ENCODE measurements at regions not wholly inside any gene's neighbourhood (a gene's known extent, or its start where the extent isn't known, plus 50 kb on each side); places are given as distances from the start of the nearest gene placed in this dataset.

DNA sequence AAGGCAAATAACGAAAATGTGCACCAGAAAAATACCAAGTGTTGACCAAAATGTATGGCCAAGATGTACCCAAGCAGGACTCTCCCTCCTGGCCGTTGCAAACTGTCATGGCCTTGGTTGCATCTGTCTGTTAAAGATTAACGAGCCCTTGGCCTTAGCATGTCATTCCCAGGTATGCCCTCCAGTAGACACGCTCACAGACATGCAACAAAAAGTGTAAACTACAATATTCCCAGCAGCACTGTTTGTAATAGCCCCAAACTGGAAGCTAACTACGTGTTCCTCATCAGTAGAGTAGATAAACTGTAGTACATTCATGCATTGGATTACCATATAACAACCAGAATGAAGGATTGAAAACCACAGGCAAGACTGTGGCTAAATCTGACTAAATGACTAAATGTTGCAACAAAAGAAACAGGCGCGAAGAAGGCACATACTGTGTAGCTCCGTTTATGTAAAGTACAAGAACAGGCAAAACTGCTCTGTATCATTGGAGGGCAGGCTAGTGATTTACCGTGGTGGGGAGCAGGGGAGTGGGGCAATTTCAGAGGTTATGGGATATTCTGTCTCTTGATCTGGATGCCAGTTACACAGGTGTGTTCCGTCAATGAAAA is 232.8 kb upstream of the DIO3 start:
- no peak for DNase-seq (ENCODE audit: low read depth)

DNA sequence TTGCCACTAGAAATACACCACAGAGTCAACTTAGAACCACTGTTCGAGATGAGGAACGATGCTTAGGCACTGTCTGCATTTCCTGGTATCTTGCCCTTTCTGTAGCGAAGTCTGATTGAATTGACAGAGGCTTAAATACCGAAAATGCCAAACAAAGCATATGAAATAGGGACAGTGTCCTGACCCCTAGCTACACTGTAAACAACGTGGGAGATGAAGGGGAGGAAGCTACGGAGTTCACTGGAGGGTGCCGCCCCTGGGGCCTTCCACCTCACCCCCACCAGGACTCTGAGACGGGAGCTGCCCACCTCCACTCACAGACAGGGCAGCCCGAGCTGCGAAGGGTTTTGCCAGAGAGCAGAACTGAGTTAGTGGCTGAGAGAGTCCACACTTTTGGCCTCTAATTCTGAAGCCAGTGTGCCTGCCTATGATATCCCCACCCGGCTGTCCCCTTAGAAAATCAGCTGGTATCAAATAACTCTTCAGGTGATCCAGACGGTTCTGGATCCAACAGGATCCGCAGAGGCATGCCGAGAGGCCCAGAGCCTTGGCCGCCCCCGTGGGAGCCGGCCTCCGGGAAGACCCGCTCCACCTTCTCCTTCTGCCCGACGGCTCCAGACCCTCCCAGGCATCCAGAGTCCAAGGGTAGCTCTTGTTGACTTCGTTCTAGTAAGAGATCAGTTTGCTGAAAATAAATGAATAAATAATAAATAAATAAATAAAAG is 230.7 kb upstream of the DIO3 start:
- DNase-seq (ENCODE audit: low read depth): no peak

DNA sequence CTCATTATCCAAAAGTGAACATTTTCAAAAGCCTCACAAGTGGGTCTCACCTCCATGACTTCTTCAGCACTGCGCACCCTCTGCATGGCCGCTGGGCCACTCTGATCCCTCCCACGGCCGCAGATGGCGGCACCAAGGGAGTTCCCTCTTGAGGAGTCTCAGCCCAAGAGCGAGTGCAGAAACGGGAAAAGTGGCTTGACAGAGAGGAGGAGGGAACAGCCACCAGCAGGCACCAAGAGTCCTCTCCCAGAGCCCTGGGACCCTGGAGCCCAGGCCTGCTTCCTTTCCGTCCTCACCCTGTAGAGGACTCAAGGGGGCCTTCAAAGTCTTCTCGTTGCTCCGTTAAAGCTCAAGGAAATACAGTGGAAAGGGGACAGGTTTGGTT is 230.2 kb upstream of the DIO3 start:
- no peak for DNase-seq (ENCODE audit: low read depth)

DNA sequence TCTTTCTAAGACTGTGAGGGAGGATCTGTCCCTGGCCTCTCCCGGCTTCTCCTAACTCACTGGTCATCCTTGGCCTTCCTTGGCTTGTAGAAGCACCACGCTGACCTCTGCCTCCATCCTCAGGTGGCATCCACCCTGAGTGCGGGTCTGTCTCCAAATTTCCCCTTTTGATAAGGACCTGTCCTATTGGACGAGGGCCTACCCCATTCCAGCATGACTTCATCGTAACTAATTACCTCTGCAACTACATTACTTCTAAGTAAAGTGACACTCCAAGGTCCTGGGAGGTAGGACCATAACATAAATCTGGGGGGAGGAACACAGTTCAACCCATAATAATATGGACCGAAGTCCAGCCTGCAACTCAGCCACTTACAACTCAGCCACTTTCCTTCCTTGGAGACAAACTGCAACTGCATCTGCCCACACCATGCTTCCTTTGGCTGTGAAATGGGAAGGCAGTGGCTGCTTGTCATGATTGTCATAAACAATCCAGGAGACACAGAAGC is 229.6 kb upstream of the DIO3 start:
- no peak for DNase-seq (ENCODE audit: low read depth)

DNA sequence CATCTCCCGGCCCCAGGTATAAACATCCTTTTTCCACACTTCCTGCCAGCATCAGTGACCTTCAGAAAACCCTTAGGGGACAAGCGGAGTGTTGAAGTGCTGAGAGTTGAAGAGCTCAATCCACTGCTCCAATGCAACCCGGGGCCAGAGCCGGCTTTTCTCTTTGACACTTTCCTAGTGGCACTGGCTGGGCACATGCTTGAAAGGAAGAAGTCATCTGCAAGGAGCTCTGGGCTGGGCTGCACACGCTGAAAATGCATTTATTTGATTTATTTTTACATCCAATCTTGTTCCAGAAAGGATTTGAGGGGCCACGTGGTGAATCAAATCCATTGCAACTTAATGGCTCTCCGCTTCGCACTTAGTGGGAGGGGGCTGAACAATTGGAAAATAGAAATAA is 229.0 kb upstream of the DIO3 start:
- no peak for DNase-seq (ENCODE audit: low read depth)

DNA sequence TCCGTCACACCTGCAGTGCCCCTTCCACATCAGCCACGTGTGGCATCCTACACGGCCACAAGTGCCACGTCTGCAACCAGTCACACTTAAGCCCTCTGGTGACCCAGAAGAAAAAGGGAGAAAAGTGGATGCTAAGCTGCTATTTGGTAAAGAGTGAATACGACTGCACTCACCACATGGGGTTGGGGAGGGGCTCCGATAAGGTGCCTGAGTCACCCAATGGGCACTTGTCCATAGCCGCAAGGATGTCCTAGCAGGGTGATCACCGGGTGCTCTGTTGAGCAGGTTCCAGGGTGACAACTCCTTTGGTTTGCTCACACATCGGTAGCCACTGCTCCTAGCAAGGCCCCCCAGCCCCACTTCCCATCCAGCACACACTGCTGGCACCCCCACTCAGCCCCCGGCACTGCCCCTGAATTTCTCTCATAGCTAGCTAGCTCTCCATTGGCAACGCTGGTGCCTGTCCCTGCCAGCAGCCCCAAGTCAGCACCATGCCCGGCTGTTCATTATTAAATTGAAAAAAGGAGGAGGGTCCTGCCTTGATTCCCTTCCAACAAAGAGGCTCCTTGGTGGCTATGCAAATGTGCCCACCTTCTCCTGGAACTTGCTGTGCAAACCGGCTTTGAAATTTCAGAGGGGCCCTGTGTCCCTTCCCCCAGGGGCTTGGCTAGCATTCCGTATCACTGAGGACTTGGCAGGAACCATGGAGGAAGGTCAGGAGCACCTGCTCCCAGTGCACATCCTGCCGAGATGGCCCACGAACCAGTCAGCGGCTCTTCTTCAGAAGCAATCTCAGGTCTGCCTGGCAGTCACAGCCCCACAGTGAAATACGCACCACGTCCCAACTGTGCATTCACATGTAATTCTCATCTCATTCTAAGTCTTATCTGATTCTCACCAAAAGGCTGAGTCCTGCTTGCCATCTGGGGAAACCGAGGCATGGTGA is 227.7 kb upstream of the DIO3 start:
- no peak for DNase-seq (ENCODE audit: low read depth)

DNA sequence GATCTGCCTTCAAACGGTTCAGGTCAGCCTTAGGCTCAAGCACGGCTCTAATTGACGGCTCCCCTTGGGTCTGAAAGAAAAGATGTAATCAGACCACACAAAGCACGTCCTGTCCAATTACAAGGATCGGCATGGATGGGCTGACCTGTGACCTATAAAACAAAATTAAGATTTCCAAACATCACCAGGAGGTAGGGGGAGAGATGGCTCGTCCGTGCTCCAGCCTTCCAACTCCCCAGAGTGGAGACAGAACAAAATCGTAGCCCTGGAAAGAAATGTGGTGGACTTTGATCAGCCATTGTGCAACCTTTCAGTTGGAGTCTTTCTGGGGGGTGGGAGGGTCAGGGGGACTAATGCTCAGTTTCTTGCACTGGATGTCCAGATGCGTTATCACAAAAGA is 226.6 kb upstream of the DIO3 start:
- no peak for DNase-seq (ENCODE audit: low read depth)

DNA sequence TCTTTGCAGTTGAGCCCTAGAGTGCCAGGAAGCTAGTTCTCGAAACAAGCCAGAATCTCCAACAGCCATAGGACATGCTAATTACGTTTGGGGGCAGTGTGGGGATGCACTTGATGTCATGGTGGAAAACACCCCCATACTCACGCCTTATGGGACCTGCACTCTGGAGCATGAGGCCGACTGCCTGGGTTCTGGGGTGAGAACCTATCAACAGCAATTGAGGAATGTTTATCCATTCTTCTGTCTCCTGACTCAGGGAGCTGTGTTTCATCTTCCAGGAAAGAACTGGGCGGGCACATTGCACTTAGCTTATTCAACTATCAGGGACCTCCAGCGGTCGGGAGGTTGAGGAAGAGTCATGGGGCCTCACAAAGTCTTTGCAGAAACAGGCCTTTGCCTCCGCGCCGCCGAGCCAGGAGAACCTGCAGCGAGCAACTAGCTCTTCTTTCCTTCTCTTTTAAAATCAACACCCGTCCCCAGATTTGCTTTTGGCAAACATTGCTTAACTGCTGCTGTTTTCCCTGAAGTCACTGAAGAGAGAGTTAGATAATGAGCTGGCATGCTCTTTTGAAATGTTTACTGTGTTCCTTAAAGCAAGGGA is 226.1 kb upstream of the DIO3 start:
- no peak for DNase-seq (ENCODE audit: low read depth)

DNA sequence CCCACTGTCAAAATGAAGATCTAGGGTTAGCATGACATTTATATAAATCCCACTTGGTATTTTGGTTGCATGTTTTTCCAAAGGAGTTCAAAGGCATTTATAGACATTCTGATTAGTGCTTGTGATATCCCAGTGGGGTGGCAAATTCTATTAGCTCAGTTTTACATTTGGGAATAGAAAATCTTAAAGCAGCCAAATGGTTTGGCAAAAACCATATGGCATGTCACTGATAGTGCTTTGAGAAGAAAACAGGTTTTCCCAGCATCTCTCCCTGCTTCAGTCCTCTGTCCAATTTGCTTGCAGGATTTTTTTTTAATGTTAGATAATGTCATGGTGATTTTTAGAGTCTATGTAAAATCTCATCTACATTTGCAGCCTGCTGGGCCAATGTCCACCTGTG is 225.1 kb upstream of the DIO3 start:
- DNase-seq (ENCODE audit: low read depth): no peak

DNA sequence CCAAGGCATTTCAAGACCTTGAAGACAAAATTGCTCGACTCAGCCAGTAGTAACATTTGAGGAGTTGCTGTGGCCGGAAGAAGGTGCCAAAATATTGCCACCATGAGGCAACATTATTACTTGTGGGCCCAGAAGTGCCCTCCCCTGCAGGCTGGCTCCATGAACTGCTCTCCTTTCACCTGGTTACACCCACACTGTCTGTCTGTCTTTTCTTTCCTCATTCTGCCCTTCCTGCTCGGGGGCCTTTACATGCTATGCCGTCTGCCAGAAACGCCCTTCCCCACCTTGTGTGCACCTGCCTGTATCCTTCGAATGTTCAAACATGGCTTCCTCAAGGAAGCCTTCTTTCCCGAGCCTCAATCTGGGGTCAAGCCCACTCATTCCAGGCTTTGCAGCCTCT is 224.2 kb upstream of the DIO3 start:
- DNase-seq (ENCODE audit: low read depth): no peak

DNA sequence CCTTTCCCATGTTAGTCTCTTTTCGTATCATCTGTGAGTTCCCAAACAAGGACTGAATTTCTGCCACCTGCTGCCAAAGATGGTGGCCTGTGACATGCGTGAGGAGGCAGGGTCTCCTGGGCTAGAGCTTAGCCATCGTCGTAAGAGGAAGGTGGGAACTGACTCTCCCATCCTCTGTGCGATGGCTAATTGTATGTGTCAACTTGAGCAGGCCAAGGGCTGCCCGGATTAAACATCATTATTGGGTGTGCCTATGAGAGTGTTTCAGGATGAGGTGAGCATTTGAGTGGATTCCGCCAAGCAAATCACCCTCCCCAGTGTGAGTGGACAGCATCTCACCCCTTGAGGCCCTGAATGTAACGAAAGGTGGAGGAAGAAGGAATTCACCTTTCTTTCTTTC is 220.7 kb upstream of the DIO3 start:
- DNase-seq (ENCODE audit: low read depth): no peak

DNA sequence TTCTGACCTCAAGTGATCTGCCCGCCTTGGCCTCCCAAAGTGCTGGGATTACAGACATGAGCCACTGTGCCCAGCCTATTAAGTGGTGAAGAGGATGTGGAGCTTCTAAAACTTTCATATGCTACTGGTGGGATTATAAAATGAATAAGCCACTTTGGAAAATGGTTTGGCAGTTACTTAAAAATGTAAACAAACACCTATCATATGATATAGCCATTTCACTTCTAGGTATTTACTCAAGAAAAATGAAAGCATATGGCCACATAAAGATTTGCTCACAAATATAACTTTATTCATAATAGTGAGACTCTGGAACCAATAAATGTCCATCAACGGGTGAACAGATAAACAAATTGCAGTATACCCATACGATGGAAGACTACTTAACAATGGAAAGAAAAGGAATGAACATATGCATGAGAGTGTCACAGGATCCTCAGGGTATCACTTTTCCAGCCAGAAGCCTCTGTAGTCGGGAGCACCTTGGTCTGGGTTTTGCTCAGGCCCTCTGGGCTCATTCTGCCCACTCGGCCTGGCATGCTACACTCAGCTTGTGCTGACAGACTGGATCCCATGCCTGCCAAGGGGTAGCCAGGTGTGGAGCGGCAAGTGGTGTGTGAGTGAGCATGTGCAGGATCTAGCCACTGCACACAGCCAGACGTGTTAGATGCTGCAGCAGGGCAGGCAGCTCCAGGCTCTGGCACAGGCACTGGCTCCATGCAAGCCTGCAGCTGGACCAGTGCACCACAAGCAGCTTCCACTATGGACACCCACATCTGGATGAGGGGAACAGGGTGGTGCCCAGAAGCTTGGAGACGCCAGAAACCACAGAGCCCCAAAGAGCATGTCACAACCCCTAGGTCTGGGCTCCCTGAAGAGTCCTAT is 213.2 kb upstream of the DIO3 start:
- DNase-seq (ENCODE audit: low read depth): no peak

DNA sequence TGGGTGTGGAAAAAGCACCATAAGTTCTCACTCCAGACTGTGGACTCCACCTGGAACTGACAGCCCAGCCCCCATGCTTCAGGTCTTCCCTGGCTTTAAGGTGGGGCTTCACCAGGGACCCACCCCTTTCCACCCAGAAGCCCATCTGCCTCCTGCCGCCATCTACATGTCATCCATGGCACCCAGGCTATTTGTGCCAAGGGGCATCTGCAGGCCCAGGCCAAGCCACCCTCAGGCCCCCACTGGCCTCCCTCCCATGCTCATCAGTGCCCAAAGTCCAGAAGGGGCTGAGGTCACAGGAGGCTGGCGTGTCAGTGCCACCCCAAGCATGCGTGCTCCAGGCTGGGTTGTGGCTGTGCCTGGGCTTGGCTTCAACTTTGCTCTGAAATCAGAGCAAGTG is 212.2 kb upstream of the DIO3 start:
- no peak for DNase-seq (ENCODE audit: low read depth)

DNA sequence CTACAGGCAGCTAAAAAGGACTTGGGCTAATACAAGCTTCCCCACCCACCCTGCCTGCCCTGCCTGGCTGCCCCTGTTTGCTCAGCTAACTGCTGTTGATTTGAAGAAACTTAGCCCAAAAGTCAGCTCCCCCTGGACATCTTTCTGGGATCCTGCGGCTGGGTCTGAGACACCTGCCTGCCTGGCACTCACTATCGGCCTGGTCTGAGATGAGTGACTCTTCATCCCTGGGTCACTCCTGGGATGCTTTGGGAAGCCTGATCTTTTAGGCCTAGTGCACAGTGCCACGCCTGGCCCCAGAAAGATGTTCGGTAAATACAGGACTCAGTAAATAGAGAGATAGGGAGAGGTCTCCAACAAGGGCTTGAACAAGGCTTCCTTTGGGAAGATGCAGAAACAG is 211.3 kb upstream of the DIO3 start:
- DNase-seq (ENCODE audit: low read depth): no peak

DNA sequence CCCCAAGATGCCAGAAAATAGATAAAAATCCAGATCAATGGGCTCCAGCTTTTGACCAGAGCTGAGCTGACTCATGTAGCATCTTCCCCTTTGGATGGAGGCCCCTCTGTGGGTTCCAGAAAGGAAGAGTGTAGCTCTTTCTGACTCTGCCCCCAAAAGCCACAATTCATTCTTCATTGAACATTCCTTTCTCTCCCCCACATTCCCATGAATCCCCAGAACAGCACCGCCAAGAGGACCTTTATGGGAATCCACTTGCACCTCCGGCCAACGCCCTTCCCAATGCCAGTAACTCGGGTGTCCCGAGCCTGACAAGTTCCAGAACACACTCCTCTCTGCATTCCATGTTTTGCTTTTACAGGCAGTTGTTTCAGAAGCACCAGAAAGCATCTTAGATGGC is 210.6 kb upstream of the DIO3 start:
- DNase-seq (ENCODE audit: low read depth): no peak

DNA sequence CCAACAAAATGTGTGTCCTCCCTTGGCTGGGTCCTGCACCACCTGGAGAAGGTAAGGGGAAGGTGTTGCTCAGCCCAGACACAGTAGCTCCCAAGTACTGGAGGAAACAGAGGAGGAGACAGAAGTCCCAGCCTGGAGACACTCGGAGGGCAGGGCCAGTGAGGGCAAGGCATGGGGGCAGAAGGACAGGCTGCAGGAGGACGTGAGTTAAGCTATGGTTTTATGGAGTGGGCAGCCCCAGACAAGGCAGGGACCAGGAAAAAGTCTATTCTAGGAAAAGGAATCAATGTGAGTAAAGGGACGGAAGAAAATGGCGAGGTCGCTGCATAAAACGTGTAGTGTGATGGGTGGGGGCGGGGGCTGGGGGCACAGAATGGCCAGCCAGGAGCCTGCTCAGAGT is 210.1 kb upstream of the DIO3 start:
- DNase-seq (ENCODE audit: low read depth): no peak

DNA sequence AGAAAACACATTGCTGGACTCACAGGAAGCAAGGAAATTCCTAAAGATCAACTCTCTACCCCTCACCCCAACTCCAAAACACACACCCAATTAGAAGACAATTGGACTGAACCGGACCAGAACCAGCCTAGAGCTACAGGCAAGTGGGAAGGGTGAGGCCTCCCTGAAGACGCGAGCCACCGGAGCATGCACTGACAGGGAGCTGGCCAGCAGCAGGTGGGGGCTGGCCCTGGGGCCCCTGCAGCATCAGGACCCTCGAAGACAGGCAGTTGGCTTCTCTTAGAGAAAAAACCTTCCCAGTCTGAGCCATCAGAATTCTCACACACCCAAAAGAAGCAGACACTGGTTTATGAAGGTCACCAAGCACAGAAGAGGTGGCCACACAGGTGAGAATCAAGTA is 209.5 kb upstream of the DIO3 start:
- no peak for DNase-seq (ENCODE audit: low read depth)

DNA sequence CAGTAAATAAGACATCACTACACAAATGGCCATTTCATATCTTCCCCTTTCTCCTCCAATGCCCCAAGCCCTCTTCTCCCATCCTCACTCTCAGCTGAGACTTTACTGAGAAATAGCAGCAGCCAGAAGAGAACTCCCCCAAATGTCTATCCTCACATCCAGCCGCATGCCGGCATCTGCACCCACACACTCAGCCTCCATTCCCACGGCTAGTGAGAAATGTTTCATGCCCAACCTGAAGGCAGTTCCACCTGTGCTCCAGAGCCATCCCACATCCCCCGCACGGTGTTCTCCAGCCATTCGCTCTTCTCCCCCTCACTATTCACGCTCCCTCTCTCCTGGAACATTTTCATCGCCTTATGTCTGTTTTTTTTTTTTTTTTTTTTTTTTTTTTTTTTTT is 208.7 kb upstream of the DIO3 start:
- no peak for DNase-seq (ENCODE audit: low read depth)

DNA sequence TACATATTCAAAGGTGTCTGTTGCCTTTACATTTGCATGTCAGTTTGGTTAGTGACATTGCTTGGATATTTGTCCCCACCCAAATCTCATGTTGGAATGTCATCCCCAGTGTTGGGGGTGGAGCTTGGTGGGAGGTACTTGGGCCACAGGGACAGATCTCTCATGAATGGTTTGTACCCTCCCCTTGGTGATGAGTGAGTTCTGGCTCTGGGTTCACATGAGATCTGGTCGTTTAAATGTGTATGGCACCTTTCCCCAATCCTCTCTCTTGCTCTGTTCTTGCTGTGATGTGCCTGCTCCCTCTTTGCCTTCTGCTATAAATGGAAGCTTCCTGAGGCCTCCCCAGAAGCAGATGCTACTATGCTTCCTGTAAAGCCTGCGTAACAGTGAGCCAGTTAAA is 207.9 kb upstream of the DIO3 start:
- no peak for DNase-seq (ENCODE audit: low read depth)

DNA sequence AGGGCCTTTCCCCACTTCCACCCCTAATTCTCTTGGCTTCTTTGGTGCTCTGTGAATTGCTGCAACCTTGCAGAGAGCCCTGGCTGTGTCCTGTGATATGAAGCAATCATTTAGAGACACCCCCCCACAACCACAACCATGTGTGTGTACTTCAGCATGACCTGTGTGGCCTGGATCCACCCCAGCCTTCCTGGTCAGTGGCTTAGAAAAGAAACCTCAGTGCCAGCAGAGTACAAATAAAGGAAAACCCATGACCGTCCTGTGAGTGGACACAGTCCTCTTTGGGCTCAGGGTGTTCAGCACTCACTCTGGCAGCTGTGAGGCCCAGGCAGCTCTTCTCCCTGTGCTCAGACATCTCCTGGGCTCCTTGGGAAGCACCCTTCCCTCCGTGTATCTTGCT is 206.6 kb upstream of the DIO3 start:
- DNase-seq (ENCODE audit: low read depth): no peak

DNA sequence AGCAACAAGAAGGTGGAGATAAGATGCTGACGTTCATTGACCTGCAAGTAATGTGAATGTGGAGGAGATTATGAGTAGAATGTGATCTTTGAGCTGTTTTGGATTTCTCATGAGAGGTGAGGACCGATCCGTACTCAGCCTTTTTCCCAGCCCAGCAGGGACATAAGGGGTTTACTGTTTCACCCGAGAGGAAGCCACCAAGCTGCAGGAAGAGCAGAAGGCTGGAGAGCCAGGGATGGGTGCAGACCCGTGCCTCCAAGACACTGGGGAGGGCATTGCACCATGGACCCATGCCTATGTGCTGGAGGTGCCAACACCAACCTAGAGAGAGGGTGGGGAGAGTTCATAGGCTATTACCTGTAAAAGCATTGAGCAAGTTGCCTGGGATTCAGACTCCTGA is 206.0 kb upstream of the DIO3 start:
- no peak for DNase-seq (ENCODE audit: low read depth)
